ENCODE measurements at regions not wholly inside any gene's neighbourhood (a gene's known extent, or its start where the extent isn't known, plus 50 kb on each side); places are given as distances from the start of the nearest gene placed in this dataset.

GRCh38 chr5:18772475-18772874, 1138.2 kb downstream of the TAF11L14 start:
- no peak overlapping the region for H3K27ac ChIP-seq (ENCODE audit: low read depth, low read length)
- no peak overlapping the region for H3K9ac ChIP-seq (replicated peaks in 1 of 4; ENCODE audit: extremely low read depth in 1 of 4, low read depth in 3 of 4, low read length in 3 of 4)
- H2BK20ac ChIP-seq (ENCODE audit: low read length) = no peak overlapping the region
- no peak overlapping the region for H3K23ac ChIP-seq (ENCODE audit: insufficient read length)
- no peaks in the 10 kb centered on the region for H3K23me2 ChIP-seq (ENCODE audit: low read depth, low read length)
- no peaks in the 10 kb centered on the region for H3K79me1 ChIP-seq (ENCODE audit: low read depth, low read length)
- no peak overlapping the region for H4K8ac ChIP-seq (ENCODE audit: extremely low read depth, insufficient read depth, low read length)
- H3K9me3 ChIP-seq (ENCODE audit: insufficient read depth in 2 of 2, low read depth in 1 of 2, low read length in 1 of 2) = no peaks in the 10 kb centered on the region
- POLR2A ChIA-PET (ENCODE audit: partially characterized antibody) = no interaction called here
- H3K18ac ChIP-seq (ENCODE audit: extremely low read depth, low read length) = no peak overlapping the region
- H3K56ac ChIP-seq (replicated peaks; ENCODE audit: insufficient read length, low read depth, low read length) = no peak overlapping the region
- FAIRE-seq = peak; percentile 93
- H2AK5ac ChIP-seq (ENCODE audit: low read depth, low read length) = no peak overlapping the region
- H2BK5ac ChIP-seq (ENCODE audit: low read depth, low read length) = no peak overlapping the region
- no peak overlapping the region for H2AFZ ChIP-seq (ENCODE audit: low read length)
- no peak overlapping the region for H4K91ac ChIP-seq (replicated peaks; ENCODE audit: insufficient read length, low read length)
- no peak overlapping the region for H3K4me3 ChIP-seq (ENCODE audit: extremely low read depth in 1 of 4, insufficient read depth in 2 of 4, low read depth in 3 of 4, low read length in 4 of 4)
- no peak overlapping the region for H3K4ac ChIP-seq (replicated peaks; ENCODE audit: insufficient read length, low read depth, low read length)
- no peaks in the 10 kb centered on the region for H3K27me3 ChIP-seq (replicated peaks in 1 of 4; ENCODE audit: control insufficient read depth in 3 of 4, extremely low read depth in 1 of 4, insufficient read depth in 3 of 4, low read length in 3 of 4)
- no peaks in the 10 kb centered on the region for H4K20me1 ChIP-seq (replicated peaks in 1 of 2; ENCODE audit: control insufficient read depth in 1 of 2, insufficient read depth in 2 of 2, low read length in 2 of 2)
- peaks cover 0 to 2% (median 0%) of the 10 kb centered on the region in 4 experiments; a peak in 1 of 7 replicates for H3K4me1 ChIP-seq (replicated peaks in 1 of 4; ENCODE audit: control insufficient read depth in 3 of 4, insufficient read depth in 4 of 4, low read length in 3 of 4)
- CTCF ChIA-PET (ENCODE audit: partially characterized antibody) = interaction anchor here (0.8 to 1.0 kb wide), 2 partner anchors 55 to 638 kb away, joined by 3 to 4 read pairs; no protein-coding TSS in a partner anchor
- no peak for DNase-seq (ENCODE audit: low read depth in 1 of 2, low spot score in 2 of 2)
- H3K36me3 ChIP-seq (ENCODE audit: control insufficient read depth in 2 of 4, insufficient read depth in 4 of 4, low read length in 3 of 4) = no peaks in the 10 kb centered on the region
- 67% methylated on average over 4 of the region's 4 CpGs; no CpG with 5 or more reads in 1 of the 2 experiments for WGBS, 2 experiments (ENCODE audit: extremely low coverage in 1 of 2, insufficient coverage in 1 of 2, insufficient read length in 1 of 2, insufficient replicate concordance in 2 of 2, low coverage in 1 of 2, low lambda C conversion rate in 2 of 2, missing lambda C conversion rate in 1 of 2)
- no peak overlapping the region for H2BK12ac ChIP-seq (ENCODE audit: low read depth, low read length)
- no peak overlapping the region for H3K14ac ChIP-seq (ENCODE audit: insufficient read length)
- peak; percentile 73 for TF ChIP-seq JUND (IDR thresholded peaks at IDR 0.05; ENCODE audit: low read length)
- TF ChIP-seq RAD21 (IDR thresholded peaks at IDR 0.05 in 1 of 2, conservative IDR thresholded peaks at IDR 0.05 in 1 of 2; ENCODE audit: low read depth in 2 of 2, low read length in 2 of 2) = peak; percentile 90
- no peak for TF ChIP-seq RNF2 (IDR thresholded peaks at IDR 0.05; ENCODE audit: borderline replicate concordance, low read depth, low read length, missing control alignments, poor library complexity, severe bottlenecking)
- peak in 2 of 3 experiments; percentile 46 to 65; a peak in 3 of 4 replicates for TF ChIP-seq CTCF (IDR thresholded peaks at IDR 0.05; ENCODE audit: control extremely low read depth in 1 of 3, insufficient read depth in 1 of 3, low read depth in 1 of 3, low read length in 3 of 3)
- H3K79me2 ChIP-seq (ENCODE audit: control insufficient read depth in 1 of 2, insufficient read depth in 2 of 2, low read length in 2 of 2) = no peaks in the 10 kb centered on the region
- H2BK120ac ChIP-seq (replicated peaks; ENCODE audit: low read depth, low read length) = no peak overlapping the region
- no peak overlapping the region for H3K4me2 ChIP-seq (ENCODE audit: insufficient read depth in 1 of 2, low read depth in 2 of 2, low read length in 2 of 2)
- no peak overlapping the region for H4K5ac ChIP-seq (ENCODE audit: insufficient read length, low read depth, low read length)
- no peak overlapping the region for H2BK15ac ChIP-seq (ENCODE audit: low read length)

Measured in H1 (cell line).